ENCODE measurements at regions not wholly inside any gene's neighbourhood (a gene's known extent, or its start where the extent isn't known, plus 50 kb on each side); places are given as distances from the start of the nearest gene placed in this dataset.

DNA sequence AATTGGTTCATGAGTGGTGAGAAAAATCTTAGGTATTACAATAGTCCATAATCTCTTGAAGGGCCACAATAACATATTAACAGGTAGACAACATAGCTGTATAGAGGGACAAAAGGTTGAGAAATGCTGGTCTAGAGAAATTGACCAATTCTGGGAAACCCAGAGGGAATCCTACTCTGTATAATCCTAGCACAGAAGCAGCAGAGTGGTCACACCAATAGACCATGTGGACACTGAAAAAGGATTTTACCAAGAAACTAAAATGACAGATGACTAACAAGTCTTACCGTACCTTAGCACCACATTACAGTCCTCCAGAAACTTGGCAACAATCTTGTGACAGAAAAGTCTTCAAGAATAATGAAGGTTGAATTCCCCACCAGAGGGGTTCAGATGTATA lies 169.1 kb upstream of the PCDH18 start:
- TF ChIP-seq, protein P1, sequence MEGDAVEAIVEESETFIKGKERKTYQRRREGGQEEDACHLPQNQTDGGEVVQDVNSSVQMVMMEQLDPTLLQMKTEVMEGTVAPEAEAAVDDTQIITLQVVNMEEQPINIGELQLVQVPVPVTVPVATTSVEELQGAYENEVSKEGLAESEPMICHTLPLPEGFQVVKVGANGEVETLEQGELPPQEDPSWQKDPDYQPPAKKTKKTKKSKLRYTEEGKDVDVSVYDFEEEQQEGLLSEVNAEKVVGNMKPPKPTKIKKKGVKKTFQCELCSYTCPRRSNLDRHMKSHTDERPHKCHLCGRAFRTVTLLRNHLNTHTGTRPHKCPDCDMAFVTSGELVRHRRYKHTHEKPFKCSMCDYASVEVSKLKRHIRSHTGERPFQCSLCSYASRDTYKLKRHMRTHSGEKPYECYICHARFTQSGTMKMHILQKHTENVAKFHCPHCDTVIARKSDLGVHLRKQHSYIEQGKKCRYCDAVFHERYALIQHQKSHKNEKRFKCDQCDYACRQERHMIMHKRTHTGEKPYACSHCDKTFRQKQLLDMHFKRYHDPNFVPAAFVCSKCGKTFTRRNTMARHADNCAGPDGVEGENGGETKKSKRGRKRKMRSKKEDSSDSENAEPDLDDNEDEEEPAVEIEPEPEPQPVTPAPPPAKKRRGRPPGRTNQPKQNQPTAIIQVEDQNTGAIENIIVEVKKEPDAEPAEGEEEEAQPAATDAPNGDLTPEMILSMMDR (IDR thresholded peaks at IDR 0.05): no peak
- no peak for TF ChIP-seq POLR2A (IDR thresholded peaks at IDR 0.05)
- no peak for TF ChIP-seq EP300 (IDR thresholded peaks at IDR 0.05)
- TF ChIP-seq POLR2AphosphoS5 (IDR thresholded peaks at IDR 0.05): no peak

All from suprapubic skin (tissue), 4 donors.